WTC11 (cell line): ENCODE measurements at regions not wholly inside any gene's neighbourhood (a gene's known extent, or its start where the extent isn't known, plus 50 kb on each side); places are given as distances from the start of the nearest gene placed in this dataset.

Source experiments
- ATAC-seq: fragments of 200-7000 bp; cut with Tn5 transposase; 2 replicates; pipeline ENCODE4 v1.10.0; 2021; ENCODE audit warnings: mild to moderate bottlenecking, moderate library complexity
- CTCF ChIA-PET: fragments of 300-600 bp; sonication (Branson Sonifier 250); formaldehyde crosslinking; loops from one replicate; lab custom pipeline; 2021; ENCODE audit warnings: antibody characterized with exemption; lab: Charles Lee
- POLR2A ChIA-PET: fragments of 350-600 bp; sonication (Branson Sonifier 250); formaldehyde crosslinking; loops from one replicate; lab custom pipeline; 2021; ENCODE audit warnings: antibody characterized with exemption; lab: Charles Lee
- DNase-seq: peaks from one replicate; pipeline ENCODE4 v3.0.0; 2021; ENCODE audit warnings: low spot score
- H3K27ac Mint-ChIP-seq: 2 replicates; pipeline ENCODE4 v1.8.0; 2021; ENCODE audit warnings: mixed read lengths
- H3K27me3 Mint-ChIP-seq: 2 replicates; pipeline ENCODE4 v1.8.0; 2021; ENCODE audit warnings: low read depth, mild to moderate bottlenecking, moderate library complexity, mixed read lengths
- H3K36me3 Mint-ChIP-seq: 2 replicates; pipeline ENCODE4 v1.8.0; 2021; ENCODE audit warnings: mixed read lengths
- H3K4me1 Mint-ChIP-seq: 2 replicates; pipeline ENCODE4 v1.8.0; 2022; ENCODE audit warnings: mixed read lengths
- H3K4me3 Mint-ChIP-seq: 2 replicates; pipeline ENCODE4 v1.8.0; 2021; ENCODE audit warnings: mild to moderate bottlenecking, moderate library complexity, mixed read lengths
- H3K9me3 Mint-ChIP-seq: 2 replicates; pipeline ENCODE4 v1.8.0; 2021; ENCODE audit warnings: mixed read lengths
- ATF6 ChIP-seq: sonication (generic); formaldehyde crosslinking; IDR thresholded peaks from 2 replicates; pipeline ENCODE4 v1.8.1; 2023; ENCODE audit warnings: mild to moderate bottlenecking, missing genetic modification reagents
- CTCF ChIP-seq: fragments of 200-600 bp; IDR thresholded peaks from 2 replicates; pipeline ENCODE4 v1.8.0; 2022; ENCODE audit warnings: antibody characterized with exemption
- EMX1 ChIP-seq: fragments of 250-450 bp; sonication (Bioruptor Pico); IDR thresholded peaks from 2 replicates; pipeline ENCODE4 v1.8.0; 2021; ENCODE audit warnings: mild to moderate bottlenecking
- ESRRA ChIP-seq: sonication (generic); formaldehyde crosslinking; IDR thresholded peaks from 2 replicates; pipeline ENCODE4 v1.8.1; 2022; ENCODE audit warnings: mild to moderate bottlenecking, missing genetic modification reagents, borderline replicate concordance
- ETV6 ChIP-seq: sonication (generic); formaldehyde crosslinking; IDR thresholded peaks from 2 replicates; pipeline ENCODE4 v1.8.1; 2022; ENCODE audit warnings: mild to moderate bottlenecking, missing genetic modification reagents
- FOXP1 ChIP-seq: sonication (generic); formaldehyde crosslinking; IDR thresholded peaks from 2 replicates; pipeline ENCODE4 v1.8.0; 2022; ENCODE audit warnings: missing genetic modification reagents, mild to moderate bottlenecking, moderate library complexity, borderline replicate concordance
- IRF2 ChIP-seq: sonication (generic); formaldehyde crosslinking; IDR thresholded peaks from 2 replicates; pipeline ENCODE4 v1.8.0; 2022; ENCODE audit warnings: low read depth, missing genetic modification reagents, borderline replicate concordance
- MLX ChIP-seq: sonication (generic); formaldehyde crosslinking; IDR thresholded peaks from 2 replicates; pipeline ENCODE4 v1.8.1; 2023; ENCODE audit warnings: mild to moderate bottlenecking, missing genetic modification reagents, moderate library complexity
- NR3C1 ChIP-seq: sonication (generic); formaldehyde crosslinking; conservative IDR thresholded peaks from 2 replicates; pipeline ENCODE4 v1.8.1; 2023; ENCODE audit warnings: low read depth, mild to moderate bottlenecking, missing genetic modification reagents
- OVOL2 ChIP-seq: fragments of 250-450 bp; sonication (Bioruptor Pico); IDR thresholded peaks from 2 replicates; pipeline ENCODE4 v1.9.0; 2021; ENCODE audit warnings: mild to moderate bottlenecking, borderline replicate concordance
- PRRX2 ChIP-seq: fragments of 250-450 bp; sonication (Bioruptor Pico); IDR thresholded peaks from 2 replicates; pipeline ENCODE4 v1.8.0; 2021; ENCODE audit warnings: mild to moderate bottlenecking
- SMAD3 ChIP-seq: sonication (generic); formaldehyde crosslinking; IDR thresholded peaks from 2 replicates; pipeline ENCODE4 v1.8.0; 2022; ENCODE audit warnings: missing genetic modification reagents, mild to moderate bottlenecking, borderline replicate concordance
- ZNF121 ChIP-seq: sonication (generic); formaldehyde crosslinking; IDR thresholded peaks from 2 replicates; pipeline ENCODE4 v1.8.0; 2023; ENCODE audit warnings: missing genetic modification reagents
- ZNF138 ChIP-seq: sonication (generic); formaldehyde crosslinking; conservative IDR thresholded peaks from 2 replicates; pipeline ENCODE4 v1.8.1; 2022; ENCODE audit warnings: mild to moderate bottlenecking, moderate library complexity, missing genetic modification reagents
- ZNF281 ChIP-seq: sonication (generic); formaldehyde crosslinking; IDR thresholded peaks from 2 replicates; pipeline ENCODE4 v1.8.0; 2023; ENCODE audit warnings: mild to moderate bottlenecking, missing genetic modification reagents
- ZNF423 ChIP-seq: fragments of 250-450 bp; sonication (Bioruptor Pico); IDR thresholded peaks from 2 replicates; pipeline ENCODE4 v2.1.2; 2022; ENCODE audit warnings: mild to moderate bottlenecking, moderate library complexity
- ZNF425 ChIP-seq: fragments of 250-450 bp; sonication (Bioruptor Pico); conservative IDR thresholded peaks from 2 replicates; pipeline ENCODE4 v1.9.0; 2021; ENCODE audit warnings: mild to moderate bottlenecking
- ZSCAN18 ChIP-seq: fragments of 250-450 bp; sonication (Bioruptor Pico); IDR thresholded peaks from 2 replicates; pipeline ENCODE4 v2.1.2; 2022; ENCODE audit warnings: mild to moderate bottlenecking, moderate library complexity
- TF ChIP-seq, protein P1 (sequence below): sonication (generic); formaldehyde crosslinking; IDR thresholded peaks from 2 replicates; pipeline ENCODE4 v1.8.0; 2023; ENCODE audit warnings: missing genetic modification reagents, mild to moderate bottlenecking, borderline replicate concordance

GRCh38 chr9:75812141-75812540, 78.3 kb upstream of the PCSK5 start:
- Mint-ChIP-seq H3K36me3 (peaks cover 26% of the 10 kb centered on the region), H3K4me1 (no peaks in the 10 kb centered on the region), H3K27me3 (no peaks in the 10 kb centered on the region), H3K9me3 (peaks cover 49% of the 10 kb centered on the region), H3K27ac (no peak overlapping the region), H3K4me3 (no peak overlapping the region)
- TF ChIP-seq OVOL2 (CRISPR knock-in tag) (no peak), ZSCAN18 (CRISPR knock-in tag) (no peak), PRRX2 (CRISPR knock-in tag) (no peak)
- TF ChIP-seq, protein P1, sequence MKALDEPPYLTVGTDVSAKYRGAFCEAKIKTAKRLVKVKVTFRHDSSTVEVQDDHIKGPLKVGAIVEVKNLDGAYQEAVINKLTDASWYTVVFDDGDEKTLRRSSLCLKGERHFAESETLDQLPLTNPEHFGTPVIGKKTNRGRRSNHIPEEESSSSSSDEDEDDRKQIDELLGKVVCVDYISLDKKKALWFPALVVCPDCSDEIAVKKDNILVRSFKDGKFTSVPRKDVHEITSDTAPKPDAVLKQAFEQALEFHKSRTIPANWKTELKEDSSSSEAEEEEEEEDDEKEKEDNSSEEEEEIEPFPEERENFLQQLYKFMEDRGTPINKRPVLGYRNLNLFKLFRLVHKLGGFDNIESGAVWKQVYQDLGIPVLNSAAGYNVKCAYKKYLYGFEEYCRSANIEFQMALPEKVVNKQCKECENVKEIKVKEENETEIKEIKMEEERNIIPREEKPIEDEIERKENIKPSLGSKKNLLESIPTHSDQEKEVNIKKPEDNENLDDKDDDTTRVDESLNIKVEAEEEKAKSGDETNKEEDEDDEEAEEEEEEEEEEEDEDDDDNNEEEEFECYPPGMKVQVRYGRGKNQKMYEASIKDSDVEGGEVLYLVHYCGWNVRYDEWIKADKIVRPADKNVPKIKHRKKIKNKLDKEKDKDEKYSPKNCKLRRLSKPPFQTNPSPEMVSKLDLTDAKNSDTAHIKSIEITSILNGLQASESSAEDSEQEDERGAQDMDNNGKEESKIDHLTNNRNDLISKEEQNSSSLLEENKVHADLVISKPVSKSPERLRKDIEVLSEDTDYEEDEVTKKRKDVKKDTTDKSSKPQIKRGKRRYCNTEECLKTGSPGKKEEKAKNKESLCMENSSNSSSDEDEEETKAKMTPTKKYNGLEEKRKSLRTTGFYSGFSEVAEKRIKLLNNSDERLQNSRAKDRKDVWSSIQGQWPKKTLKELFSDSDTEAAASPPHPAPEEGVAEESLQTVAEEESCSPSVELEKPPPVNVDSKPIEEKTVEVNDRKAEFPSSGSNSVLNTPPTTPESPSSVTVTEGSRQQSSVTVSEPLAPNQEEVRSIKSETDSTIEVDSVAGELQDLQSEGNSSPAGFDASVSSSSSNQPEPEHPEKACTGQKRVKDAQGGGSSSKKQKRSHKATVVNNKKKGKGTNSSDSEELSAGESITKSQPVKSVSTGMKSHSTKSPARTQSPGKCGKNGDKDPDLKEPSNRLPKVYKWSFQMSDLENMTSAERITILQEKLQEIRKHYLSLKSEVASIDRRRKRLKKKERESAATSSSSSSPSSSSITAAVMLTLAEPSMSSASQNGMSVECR, result no peak
- ChIA-PET CTCF (no interaction called here), POLR2A (no interaction called here)
- ATAC-seq, result no peak
- no peak for DNase-seq

GRCh38 chr9:75814667-75815066, 75.8 kb upstream of the PCSK5 start:
- no peak overlapping the region for H3K27ac Mint-ChIP-seq
- ATAC-seq, result no peak
- H3K27me3 Mint-ChIP-seq, result no peaks in the 10 kb centered on the region
- no peaks in the 10 kb centered on the region for H3K4me1 Mint-ChIP-seq
- ChIA-PET POLR2A (no interaction called here), CTCF (no interaction called here)
- peaks cover 71% of the 10 kb centered on the region for H3K9me3 Mint-ChIP-seq
- H3K4me3 Mint-ChIP-seq, result no peak overlapping the region
- no peak for DNase-seq
- peaks cover 29% of the 10 kb centered on the region for H3K36me3 Mint-ChIP-seq
- TF ChIP-seq ATF6 (CRISPR knock-in tag) (no peak), FOXP1 (no peak), ZNF121 (CRISPR knock-in tag) (no peak), MLX (no peak), ZNF138 (CRISPR knock-in tag) (no peak), ZNF281 (no peak), EMX1 (CRISPR knock-in tag) (no peak), NR3C1 (CRISPR knock-in tag) (no peak), ESRRA (CRISPR knock-in tag) (no peak), SMAD3 (no peak), IRF2 (no peak), ZNF423 (CRISPR knock-in tag) (no peak), ZNF425 (no peak), ETV6 (CRISPR knock-in tag) (no peak), CTCF (no peak)
